Right ventricle myocardium superior (tissue), 1 donor: ENCODE measurements at regions not wholly inside any gene's neighbourhood (a gene's known extent, or its start where the extent isn't known, plus 50 kb on each side); places are given as distances from the start of the nearest gene placed in this dataset.

Source experiments
- ATAC-seq: fragments of 200-7000 bp; cut with Tn5 transposase; one replicate; pipeline ENCODE4 v1.9.1; 2020; ENCODE audit warnings: mild to moderate bottlenecking; ENCODE audit not compliant: poor library complexity
- DNase-seq: peaks from one replicate; pipeline ENCODE4 v3.0.0-alpha.2; 2020
- intact Hi-C: fragments of 100-400 bp; cut with DNase I; formaldehyde crosslinking; loops from one replicate; pipeline ENCODE4 v1.11.2; 2022
- donor health status: DM: no; HTN: yes; CAD: no; lungs with severe emphysema.

GRCh38 chr4:13316354-13316753 lies 167.8 kb downstream of the RAB28 start:
- intact Hi-C loops, result no loop called here
- no peak for ATAC-seq
- DNase-seq, result no peak

DNA sequence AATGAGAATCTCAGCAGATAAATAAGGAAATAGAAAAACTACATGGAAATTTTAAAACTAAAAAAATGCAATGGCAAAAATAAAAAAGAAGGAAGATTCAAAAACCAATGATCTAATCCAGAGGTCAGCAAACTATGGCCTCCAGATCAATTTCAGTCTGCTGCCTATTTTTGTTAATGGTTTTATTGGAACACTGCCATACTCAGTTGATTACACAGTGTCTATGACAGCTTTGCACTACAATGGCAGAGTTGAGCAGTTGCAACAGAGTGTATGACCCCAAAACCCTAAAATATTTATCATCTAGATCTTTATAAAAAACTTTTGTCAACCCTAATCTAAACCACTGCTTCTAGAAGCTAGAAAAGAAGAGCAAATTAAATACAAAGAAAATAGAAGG lies 170.3 kb downstream of the RAB28 start:
- intact Hi-C loops, result no loop called here
- ATAC-seq (peak; percentile 41), DNase-seq (no peak)

DNA sequence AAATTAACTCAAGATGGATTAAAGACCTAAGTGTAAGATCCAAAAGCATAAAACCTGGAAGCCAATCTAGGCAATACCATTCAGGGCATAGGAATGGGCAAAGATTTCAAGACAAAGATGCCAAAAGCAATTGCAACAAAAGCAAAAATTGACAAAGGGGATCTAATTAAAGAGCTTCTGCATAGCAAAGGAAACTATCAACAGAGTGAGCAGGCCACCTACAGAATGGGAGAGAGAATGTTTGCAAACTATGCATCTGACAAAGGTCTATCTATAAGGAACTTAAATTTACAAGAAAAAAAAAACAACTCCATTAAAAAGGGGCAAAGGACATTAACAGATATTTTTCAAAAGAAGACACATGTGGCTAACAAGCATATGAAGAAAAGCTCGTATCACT lies 171.9 kb downstream of the RAB28 start:
- no peak for DNase-seq
- ATAC-seq, result no peak
- intact Hi-C loops, result no loop called here

DNA sequence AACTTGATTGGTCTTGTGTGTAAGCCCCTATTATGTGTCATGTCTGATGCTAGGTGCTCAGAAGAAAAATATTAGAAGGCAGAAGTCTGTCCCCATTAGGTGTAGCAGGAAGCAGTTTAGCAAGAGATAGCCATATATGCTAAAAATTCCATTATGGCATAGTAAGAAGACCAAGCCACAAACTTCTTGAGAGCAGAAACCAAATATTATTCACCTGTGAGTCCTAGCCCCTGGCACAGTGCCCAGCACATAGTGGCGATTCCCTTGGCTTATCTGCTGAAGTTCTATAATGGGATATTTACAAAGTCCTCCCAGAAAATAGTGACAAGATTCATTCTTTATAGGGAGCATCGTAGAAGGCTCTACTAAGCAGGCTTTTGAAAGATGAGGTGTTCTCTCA lies 174.4 kb downstream of the RAB28 start:
- intact Hi-C loops, result no loop called here
- no peak for DNase-seq
- ATAC-seq, result no peak

DNA sequence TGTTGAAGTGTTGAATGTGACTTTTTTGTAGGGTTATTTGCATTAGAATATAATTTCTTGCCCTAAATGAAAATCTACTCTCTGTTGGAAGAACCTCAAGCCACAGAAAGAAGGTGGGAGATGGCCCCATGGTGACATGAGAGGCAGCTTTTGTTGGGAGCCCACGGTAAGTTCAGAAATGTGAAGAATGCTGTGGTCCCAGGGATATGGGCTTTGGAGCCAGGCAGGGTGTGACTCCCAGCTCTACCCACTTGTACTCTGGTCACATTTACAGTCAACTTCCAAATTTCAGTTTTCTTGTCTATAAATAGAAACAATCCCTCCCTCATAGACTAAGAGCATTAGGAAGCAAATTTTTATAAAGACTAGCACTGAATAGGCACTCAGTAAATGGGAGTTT lies 177.8 kb downstream of the RAB28 start:
- intact Hi-C loops, result no loop called here
- ATAC-seq, result no peak
- DNase-seq, result no peak

- intact Hi-C loops, result no loop called here
- DNase-seq (no peak), ATAC-seq (no peak)
Observed at GRCh38 chr4:13302876-13303275, 181.3 kb downstream of the RAB28 start.

DNA sequence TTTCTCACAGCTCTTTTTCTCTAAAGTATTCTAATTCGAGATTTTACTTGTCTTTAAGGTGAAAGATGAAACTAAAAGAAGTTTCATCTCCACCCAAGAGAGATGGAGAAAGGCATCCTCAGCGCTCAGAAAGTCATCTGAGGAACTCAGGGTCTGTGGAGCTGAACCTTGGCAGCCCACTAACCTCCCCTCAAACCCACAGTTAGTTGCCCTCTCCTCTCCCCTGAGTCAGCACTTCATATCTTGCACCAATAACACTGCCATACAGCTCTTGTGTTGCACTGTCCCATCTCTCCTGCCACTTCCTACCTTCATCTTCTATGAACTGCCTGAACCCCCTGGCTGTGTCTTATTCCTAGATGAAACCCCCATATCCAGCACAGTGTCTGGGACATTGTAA lies 184.8 kb downstream of the RAB28 start:
- ATAC-seq (no peak), DNase-seq (no peak)
- intact Hi-C loops, result no loop called here

- ATAC-seq (no peak), DNase-seq (no peak)
- intact Hi-C loops, result no loop called here
Observed at GRCh38 chr4:13298655-13299054, 185.5 kb downstream of the RAB28 start.

GRCh38 chr4:13296986-13297385 lies 187.2 kb downstream of the RAB28 start:
- DNase-seq (no peak), ATAC-seq (no peak)
- intact Hi-C loops, result no loop called here

GRCh38 chr4:13294961-13295605 lies 189.1 kb downstream of the RAB28 start:
- intact Hi-C loops, result no loop called here
- DNase-seq (no peak), ATAC-seq (no peak)

DNA sequence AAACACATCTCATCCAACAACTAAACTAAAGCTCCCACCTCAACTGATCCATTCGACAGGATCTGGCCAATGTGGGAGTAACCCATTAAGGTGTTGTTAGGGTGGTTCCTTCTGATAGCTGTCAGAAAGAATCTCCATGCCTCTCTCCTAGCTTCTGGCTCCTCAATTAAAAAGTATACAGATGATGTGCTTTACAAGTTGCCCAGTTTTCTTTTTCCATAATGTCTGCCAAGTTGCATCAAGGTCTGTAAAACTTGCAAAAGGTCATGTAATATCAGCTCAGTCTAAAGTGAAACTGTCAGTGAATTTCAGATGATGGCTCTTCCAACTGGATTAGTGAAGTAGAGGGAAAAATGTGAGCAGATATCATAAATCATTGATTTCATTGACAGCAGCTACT lies 191.8 kb downstream of the RAB28 start:
- intact Hi-C loops, result no loop called here
- DNase-seq, result no peak
- ATAC-seq, result no peak

GRCh38 chr4:13289391-13289790 lies 194.7 kb downstream of the RAB28 start:
- intact Hi-C loops, result no loop called here
- no peak for ATAC-seq

GRCh38 chr4:13285336-13285735 lies 198.8 kb downstream of the RAB28 start:
- no peak for DNase-seq
- intact Hi-C loops, result no loop called here
- no peak for ATAC-seq

More at GRCh38 chr4:13289391-13289790, 194.7 kb downstream of the RAB28 start:
- DNase-seq, result no peak

DNA sequence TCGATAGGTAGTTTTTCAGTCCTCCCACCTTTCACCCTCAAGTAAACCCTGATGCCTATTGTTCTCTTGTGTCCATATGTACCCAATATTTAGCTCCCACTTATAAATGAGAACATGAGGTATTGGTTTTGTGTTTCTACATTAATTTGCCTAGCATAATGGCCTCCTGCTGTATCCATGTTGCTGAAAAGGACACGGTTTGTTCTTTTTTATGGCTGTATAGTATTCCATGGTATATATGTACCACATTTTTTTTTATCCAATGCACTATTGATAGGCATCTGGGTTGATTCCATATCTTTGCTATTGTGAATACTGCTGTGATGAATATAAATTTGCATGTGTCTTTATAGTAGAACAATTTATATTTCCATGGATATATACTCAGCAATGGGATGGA lies 199.2 kb downstream of the RAB28 start:
- ATAC-seq (no peak), DNase-seq (no peak)
- intact Hi-C loops, result no loop called here

- DNase-seq (no peak), ATAC-seq (no peak)
- intact Hi-C loops, result no loop called here
Observed at GRCh38 chr4:13276357-13276756, 207.8 kb downstream of the RAB28 start.

DNA sequence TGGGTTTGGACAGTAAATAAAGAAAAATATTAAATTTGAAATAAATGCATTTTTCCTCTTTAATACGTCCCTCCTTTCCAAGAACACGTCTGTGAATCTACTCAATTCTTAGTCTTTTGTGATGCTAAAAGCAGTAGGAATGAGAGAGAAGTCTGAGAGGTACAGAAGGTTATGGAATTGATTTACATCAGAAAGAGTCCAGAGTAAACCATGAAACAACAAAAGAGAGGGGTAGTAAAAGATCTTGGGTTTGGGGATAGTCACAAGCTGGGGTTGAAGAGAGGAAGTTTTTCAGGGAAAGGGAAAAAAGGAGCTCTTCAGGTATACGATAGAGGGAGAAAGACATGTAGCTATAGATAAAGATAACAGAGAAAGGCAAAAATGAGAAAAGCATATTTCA lies 215.4 kb downstream of the RAB28 start:
- ATAC-seq, result no peak
- intact Hi-C loops, result no loop called here
- no peak for DNase-seq

- intact Hi-C loops, result no loop called here
- DNase-seq (no peak), ATAC-seq (no peak)
Observed at GRCh38 chr4:13268165-13268564, 216.0 kb downstream of the RAB28 start.

DNA sequence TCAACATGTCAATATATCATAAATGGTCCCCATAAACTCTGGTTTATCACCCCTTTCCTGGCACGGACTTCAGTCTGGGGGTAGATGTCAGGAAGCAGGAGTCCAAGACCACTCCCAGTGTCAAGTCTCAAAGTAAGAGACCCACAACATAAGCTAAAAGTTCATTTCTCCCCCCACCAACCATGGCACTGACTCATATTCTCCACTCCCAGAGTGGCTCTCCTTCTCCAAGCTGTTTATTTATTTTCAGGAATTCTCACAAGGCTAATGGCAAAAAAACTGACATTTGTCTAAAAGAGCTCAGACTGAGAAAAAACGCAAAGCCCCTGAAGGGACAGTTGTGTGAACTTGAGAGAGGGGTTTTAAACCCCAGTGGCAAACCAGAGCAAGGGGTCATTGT lies 217.0 kb downstream of the RAB28 start:
- intact Hi-C loops, result no loop called here
- DNase-seq (no peak), ATAC-seq (no peak)

- intact Hi-C loops, result no loop called here
- DNase-seq (no peak), ATAC-seq (no peak)
Observed at GRCh38 chr4:13266687-13267086, 217.5 kb downstream of the RAB28 start.

- ATAC-seq, result no peak
- intact Hi-C loops, result no loop called here
- DNase-seq, result no peak
Observed at GRCh38 chr4:13263967-13264525, 220.1 kb downstream of the RAB28 start.

DNA sequence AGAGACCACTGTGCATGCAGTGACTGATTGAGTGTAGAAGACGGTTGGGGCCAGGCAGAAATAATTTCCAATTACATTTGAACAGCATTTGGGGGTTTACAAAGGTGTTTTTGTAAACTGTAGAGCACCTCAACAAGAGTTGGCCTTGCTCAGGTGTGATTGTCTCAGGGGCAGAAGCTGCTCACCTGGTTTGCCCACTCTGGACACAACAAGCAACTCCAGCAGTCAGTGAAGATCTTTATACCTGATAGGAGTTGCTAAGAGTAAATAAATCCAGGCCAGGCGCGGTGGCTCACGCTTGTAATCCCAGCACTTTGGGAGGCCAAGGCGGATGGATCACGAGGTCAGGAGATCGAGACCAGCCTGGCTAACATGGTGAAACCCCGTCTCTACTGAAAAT lies 221.3 kb downstream of the RAB28 start:
- intact Hi-C loops, result no loop called here
- no peak for ATAC-seq
- DNase-seq, result no peak
